Fibroblast of lung (primary cell): ENCODE measurements at regions not wholly inside any gene's neighbourhood (a gene's known extent, or its start where the extent isn't known, plus 50 kb on each side); places are given as distances from the start of the nearest gene placed in this dataset.

ENCODE experiments used
- DNase-seq, 2 donors: peaks; one replicate each; pipeline versions ENCODE4 v3.0.0 to v3.0.0-alpha.2; 2010; ENCODE audit warnings: low read depth in 2 of 2
- H2AFZ ChIP-seq: 2 replicates; pipeline ENCODE4 v1.5.1; 2012; ENCODE audit warnings: low read length, control low read depth, inconsistent platforms
- H3K27ac ChIP-seq: 2 replicates; pipeline ENCODE4 v1.5.1; 2011; ENCODE audit warnings: low read length, control low read depth; ENCODE audit not compliant: insufficient read depth
- H3K27me3 ChIP-seq: 2 replicates; pipeline ENCODE4 v1.5.1; 2011; ENCODE audit warnings: mild to moderate bottlenecking, low read length; ENCODE audit not compliant: control insufficient read depth, insufficient read depth
- H3K36me3 ChIP-seq: 2 replicates; pipeline ENCODE4 v1.5.1; 2011; ENCODE audit warnings: low read length; ENCODE audit not compliant: control insufficient read depth, insufficient read depth
- H3K4me1 ChIP-seq: 2 replicates; pipeline ENCODE4 v1.5.1; 2011; ENCODE audit warnings: low read length; ENCODE audit not compliant: control insufficient read depth, insufficient read depth; ENCODE audit errors: extremely low read depth
- H3K4me2 ChIP-seq: 2 replicates; pipeline ENCODE4 v1.5.1; 2011; ENCODE audit warnings: low read length, control low read depth; ENCODE audit not compliant: insufficient read depth; ENCODE audit errors: extremely low read depth
- H3K4me3 ChIP-seq, 4 experiments: fragments of 200-600 bp in 1 of 4; sonication (generic) in 1 of 4; replicated peaks in 1 of 4; 2 replicates each; pipeline ENCODE4 v1.5.1; 2011 to 2016; ENCODE audit warnings: low read length in 4 of 4, low read depth in 3 of 4, mild to moderate bottlenecking in 3 of 4, control low read depth in 2 of 4, inconsistent platforms in 1 of 4, mixed read lengths in 1 of 4; ENCODE audit not compliant: insufficient read depth in 1 of 4; ENCODE audit errors: control extremely low read depth in 1 of 4
- H3K79me2 ChIP-seq: 2 replicates; pipeline ENCODE4 v1.5.1; 2012; ENCODE audit warnings: mild to moderate bottlenecking, low read length, inconsistent platforms; ENCODE audit not compliant: control insufficient read depth, insufficient read depth
- H3K9ac ChIP-seq: 2 replicates; pipeline ENCODE4 v1.5.1; 2011; ENCODE audit warnings: mild to moderate bottlenecking, low read length, control low read depth; ENCODE audit not compliant: insufficient read depth
- H3K9me3 ChIP-seq: 2 replicates; pipeline ENCODE4 v1.5.1; 2012; ENCODE audit warnings: low read depth, low read length; ENCODE audit not compliant: control insufficient read depth, insufficient read depth
- H4K20me1 ChIP-seq: 2 replicates; pipeline ENCODE4 v1.5.1; 2011; ENCODE audit warnings: low read length; ENCODE audit not compliant: control insufficient read depth, insufficient read depth; ENCODE audit errors: extremely low read depth
- CTCF ChIP-seq, 2 donors: IDR thresholded peaks in 1 of 2; conservative IDR thresholded peaks in 1 of 2; 1 replicate in 1 of 2; 2 replicates in 1 of 2; pipeline ENCODE4 v1.5.1; 2011 to 2012; ENCODE audit warnings: low read length in 2 of 2, control low read depth in 1 of 2, inconsistent platforms in 1 of 2, low read depth in 1 of 2, mild to moderate bottlenecking in 1 of 2
- EZH2 ChIP-seq: IDR thresholded peaks from 2 replicates; pipeline ENCODE4 v1.5.1; 2012; ENCODE audit warnings: low read length, control low read depth, mild to moderate bottlenecking; ENCODE audit errors: missing control alignments

GRCh38 chr13:26501641-26502040 lies 55.8 kb upstream of the WASF3 start:
- Histone ChIP-seq H2AFZ (no peak overlapping the region), H3K4me3 (no peak overlapping the region), H3K9ac (no peak overlapping the region), H3K36me3 (no peaks in the 10 kb centered on the region), H3K27me3 (no peaks in the 10 kb centered on the region), H3K27ac (no peak overlapping the region), H3K9me3 (no peaks in the 10 kb centered on the region), H4K20me1 (no peaks in the 10 kb centered on the region), H3K79me2 (no peaks in the 10 kb centered on the region), H3K4me1 (peaks cover 20% of the 10 kb centered on the region), H3K4me2 (no peak overlapping the region)
- no peak for DNase-seq
- TF ChIP-seq CTCF (conservative IDR thresholded peaks at IDR 0.05 in 1 of 2, IDR thresholded peaks at IDR 0.05 in 1 of 2; ENCODE audit: low read depth in 1 of 2, low read length in 2 of 2) (no peak), EZH2 (no peak)

- Histone ChIP-seq H3K27ac (peak overlapping the region; percentile 9), H3K36me3 (no peaks in the 10 kb centered on the region), H3K4me3 (no peak overlapping the region), H3K9me3 (no peaks in the 10 kb centered on the region), H3K4me1 (peaks cover 14% of the 10 kb centered on the region), H3K9ac (no peak overlapping the region), H2AFZ (peak overlapping the region; percentile 54), H4K20me1 (no peaks in the 10 kb centered on the region), H3K27me3 (no peaks in the 10 kb centered on the region), H3K79me2 (no peaks in the 10 kb centered on the region), H3K4me2 (peak overlapping the region; percentile 15)
- TF ChIP-seq EZH2, result no peak
- peak; percentile 36 to 41 for TF ChIP-seq CTCF (conservative IDR thresholded peaks at IDR 0.05 in 1 of 2, IDR thresholded peaks at IDR 0.05 in 1 of 2; ENCODE audit: low read depth in 1 of 2, low read length in 2 of 2)
- DNase-seq, result peak; percentile 50 to 68
Observed at GRCh38 chr13:26502826-26503225, 54.7 kb upstream of the WASF3 start.

- Histone ChIP-seq H3K4me2 (no peak overlapping the region), H3K9me3 (no peaks in the 10 kb centered on the region), H3K9ac (no peak overlapping the region), H3K27me3 (no peaks in the 10 kb centered on the region), H4K20me1 (no peaks in the 10 kb centered on the region), H2AFZ (no peak overlapping the region), H3K4me3 (no peak overlapping the region), H3K79me2 (no peaks in the 10 kb centered on the region), H3K36me3 (no peaks in the 10 kb centered on the region), H3K27ac (no peak overlapping the region), H3K4me1 (peaks cover 10% of the 10 kb centered on the region)
- DNase-seq, result no peak
- TF ChIP-seq EZH2 (no peak), CTCF (conservative IDR thresholded peaks at IDR 0.05 in 1 of 2, IDR thresholded peaks at IDR 0.05 in 1 of 2; ENCODE audit: low read depth in 1 of 2, low read length in 2 of 2) (no peak)
Observed at GRCh38 chr13:26503826-26504594, 53.5 kb upstream of the WASF3 start.
